ENCODE measurements at regions not wholly inside any gene's neighbourhood (a gene's known extent, or its start where the extent isn't known, plus 50 kb on each side); places are given as distances from the start of the nearest gene placed in this dataset.

GRCh38 chr5:154140381-154140780 is 50.2 kb upstream of the GALNT10 start:
- Histone ChIP-seq H2AFZ (no peak overlapping the region), H3K36me3 (replicated peaks; ENCODE audit: insufficient read depth, low read depth) (no peaks in the 10 kb centered on the region), H3K4me2 (no peak overlapping the region), H3K9me2 (replicated peaks; ENCODE audit: insufficient read depth) (no peaks in the 10 kb centered on the region), H3K4me1 (ENCODE audit: insufficient read depth) (no peaks in the 10 kb centered on the region), H3K4me3 (no peak overlapping the region), H3K27ac (no peak overlapping the region), H4K20me1 (ENCODE audit: insufficient read depth, poor library complexity, severe bottlenecking) (no peaks in the 10 kb centered on the region), H3K27me3 (no peaks in the 10 kb centered on the region), H3K79me2 (no peaks in the 10 kb centered on the region), H3K9me3 (ENCODE audit: low read depth) (no peaks in the 10 kb centered on the region)
- TF ChIP-seq CTCF (IDR thresholded peaks at IDR 0.05; ENCODE audit: poor library complexity) (no peak), EZH2phosphoT487 (IDR thresholded peaks at IDR 0.05; ENCODE audit: low read depth, severe bottlenecking, unreplicated experiment) (no peak), EZH2 (IDR thresholded peaks at IDR 0.05; ENCODE audit: borderline replicate concordance) (no peak)
- no peak for DNase-seq (ENCODE audit: low spot score)
